Stomach (tissue), 8 donors: ENCODE measurements at regions not wholly inside any gene's neighbourhood (a gene's known extent, or its start where the extent isn't known, plus 50 kb on each side); places are given as distances from the start of the nearest gene placed in this dataset.

Experiments used
- DNase-seq, 2 donors: peaks; one replicate each; pipeline versions ENCODE4 v3.0.0 to v3.0.0-alpha.2; 2013 to 2019
- H3K27ac ChIP-seq, 5 donors: fragments of 200-600 bp in 4 of 5; sonication (generic) in 4 of 5; one replicate each; pipeline ENCODE4 v1.5.1; 2013 to 2019; ENCODE audit warnings: mild to moderate bottlenecking in 1 of 5, moderate library complexity in 1 of 5
- H3K27me3 ChIP-seq, 3 donors: fragments of 200-600 bp; sonication (generic); one replicate each; pipeline ENCODE4 v1.5.1; 2017 to 2019; ENCODE audit warnings: mixed run types in 1 of 3
- H3K36me3 ChIP-seq, 4 donors: fragments of 200-600 bp; sonication (generic); 1 replicate in 3 of 4; 2 replicates in 1 of 4; pipeline ENCODE4 v1.5.1; 2016 to 2019
- H3K4me1 ChIP-seq, 4 donors: fragments of 200-600 bp; sonication (generic); one replicate each; pipeline ENCODE4 v1.5.1; 2016 to 2019
- H3K4me3 ChIP-seq, 4 donors: fragments of 200-600 bp; sonication (generic) in 3 of 4; one replicate each; pipeline ENCODE4 v1.5.1; 2016 to 2019; ENCODE audit warnings: mild to moderate bottlenecking in 1 of 4
- H3K9me3 ChIP-seq, 4 donors: fragments of 200-600 bp; sonication (generic); one replicate each; pipeline ENCODE4 v1.5.1; 2016 to 2019
- CTCF ChIP-seq, 7 experiments: fragments of 450-650 bp in 4 of 7; fragments of 200-600 bp in 3 of 7; sonication (generic) in 3 of 7; IDR thresholded peaks; one replicate each; pipeline ENCODE4 v1.5.1; 2016 to 2019; ENCODE audit warnings: antibody characterized with exemption in 7 of 7, control low read depth in 2 of 7, mild to moderate bottlenecking in 1 of 7
- EP300 ChIP-seq: sonication (generic); formaldehyde crosslinking; IDR thresholded peaks from one replicate; pipeline ENCODE4 v1.6.1; 2017; ENCODE audit warnings: antibody characterized with exemption
- POLR2A ChIP-seq, 4 donors: fragments of 450-650 bp; IDR thresholded peaks; one replicate each; pipeline ENCODE4 v1.6.1; 2016; ENCODE audit warnings: antibody characterized with exemption in 4 of 4, control low read depth in 2 of 4, mild to moderate bottlenecking in 1 of 4, moderate library complexity in 1 of 4
- POLR2AphosphoS5 ChIP-seq, 3 donors: sonication (generic); formaldehyde crosslinking; IDR thresholded peaks; one replicate each; pipeline ENCODE4 v1.6.1; 2016; ENCODE audit warnings: antibody characterized with exemption in 3 of 3
- WGBS, 5 donors: extraction: QIAGEN DNeasy Blood & Tissue Kit in 3 of 5; methylation state at CpG; one replicate each; pipeline versions ENCODE4 v1.1.5 to v1.1.7; 2013 to 2018; 5-methylcytosine and 5-hydroxymethylcytosine counted together
- intact Hi-C: fragments of 100-400 bp; cut with DNase I; formaldehyde crosslinking; loops from one replicate; pipeline ENCODE4 v1.15.1; 2023; ENCODE audit warnings: low total_unique reads
- donor health status: healthy with polysubstance abuse.
- donor health status: Bipolar disorder and iron deficiency.
- donor health status: healthy.

GRCh38 chr5:82355053-82355452 lies 76.9 kb upstream of the RPS23 start:
- no peak for DNase-seq
- intact Hi-C loops, result loop anchor here (10.0 kb wide), 1 partner anchor 1080 kb away; no protein-coding TSS in a partner anchor
- Histone ChIP-seq H3K36me3 (no peaks in the 10 kb centered on the region), H3K9me3 (no peaks in the 10 kb centered on the region), H3K4me3 (no peak overlapping the region), H3K27ac (no peak overlapping the region), H3K27me3 (no peaks in the 10 kb centered on the region), H3K4me1 (peaks cover 0 to 17% (median 10%) of the 10 kb centered on the region in 4 donors)
- 88 to 92% (median 90%) methylated on average over 3 of the region's 3 CpGs for WGBS, 5 donors
- TF ChIP-seq POLR2AphosphoS5 (IDR thresholded peaks at IDR 0.05) (no peak), POLR2A (IDR thresholded peaks at IDR 0.05) (no peak), EP300 (no peak), CTCF (IDR thresholded peaks at IDR 0.05) (no peak)

GRCh38 chr5:82354543-82354942 lies 76.4 kb upstream of the RPS23 start:
- intact Hi-C loops, result loop anchor here (10.0 kb wide), 1 partner anchor 1080 kb away; no protein-coding TSS in a partner anchor
- peaks cover 0 to 17% (median 10%) of the 10 kb centered on the region in 4 donors for H3K4me1 ChIP-seq
- H3K4me3 ChIP-seq, result no peak overlapping the region
- no peak for DNase-seq
- H3K27ac ChIP-seq, result no peak overlapping the region
- H3K36me3 ChIP-seq, result no peaks in the 10 kb centered on the region
- no peaks in the 10 kb centered on the region for H3K27me3 ChIP-seq
- 78 to 95% (median 95%) methylated on average over 2 of the region's 2 CpGs for WGBS, 5 donors
- TF ChIP-seq POLR2AphosphoS5 (IDR thresholded peaks at IDR 0.05) (no peak), CTCF (IDR thresholded peaks at IDR 0.05) (no peak), EP300 (no peak), POLR2A (IDR thresholded peaks at IDR 0.05) (no peak)
- H3K9me3 ChIP-seq, result no peaks in the 10 kb centered on the region

GRCh38 chr5:82353522-82353921 lies 75.4 kb upstream of the RPS23 start:
- TF ChIP-seq CTCF (IDR thresholded peaks at IDR 0.05) (no peak), POLR2A (IDR thresholded peaks at IDR 0.05) (no peak), EP300 (no peak), POLR2AphosphoS5 (IDR thresholded peaks at IDR 0.05) (no peak)
- Histone ChIP-seq H3K27ac (no peak overlapping the region), H3K9me3 (no peaks in the 10 kb centered on the region), H3K36me3 (no peaks in the 10 kb centered on the region), H3K4me3 (no peak overlapping the region), H3K4me1 (peaks cover 0 to 20% (median 10%) of the 10 kb centered on the region in 4 donors), H3K27me3 (no peaks in the 10 kb centered on the region)
- intact Hi-C loops, result loop anchor here (10.0 kb wide), 1 partner anchor 1081 kb away; no protein-coding TSS in a partner anchor
- 94 to 100% (median 97%) methylated on average over 3 of the region's 3 CpGs for WGBS, 5 donors
- no peak for DNase-seq

GRCh38 chr5:82352146-82352791 lies 74.1 kb upstream of the RPS23 start:
- WGBS, 5 donors, result 56 to 65% (median 64%) methylated on average over 7 of the region's 7 CpGs
- H3K4me3 ChIP-seq, result no peak overlapping the region
- no peaks in the 10 kb centered on the region for H3K9me3 ChIP-seq
- intact Hi-C loops, result loop anchor here (10.0 kb wide), 1 partner anchor 1083 kb away; no protein-coding TSS in a partner anchor
- TF ChIP-seq POLR2AphosphoS5 (IDR thresholded peaks at IDR 0.05) (no peak), POLR2A (IDR thresholded peaks at IDR 0.05) (no peak), EP300 (no peak), CTCF (IDR thresholded peaks at IDR 0.05) (no peak)
- DNase-seq, result no peak
- H3K36me3 ChIP-seq, result no peaks in the 10 kb centered on the region
- H3K27me3 ChIP-seq, result no peaks in the 10 kb centered on the region
- no peak overlapping the region for H3K27ac ChIP-seq
- H3K4me1 ChIP-seq, result peaks cover 0 to 19% (median 8%) of the 10 kb centered on the region in 4 donors
